Activated T-cell treated with anti-CD3 and anti-CD28 coated beads, Interleukin-2, amount 50 U/mL, for 48 hours (primary cell): ENCODE measurements at regions not wholly inside any gene's neighbourhood (a gene's known extent, or its start where the extent isn't known, plus 50 kb on each side); places are given as distances from the start of the nearest gene placed in this dataset.
"Not testable (repeated sequence)": the region's sequence is repeated elsewhere in the genome, so short reads cannot be mapped to it uniquely, and the experiment has no call there.

Experiments used
- DNase-seq, 2 experiments: peaks; one replicate each; pipeline ENCODE4 v3.0.0-alpha.2; 2020

GRCh38 chr4:159859656-159860148 is 756.8 kb downstream of the RAPGEF2 start:
- no peak for DNase-seq

GRCh38 chr4:159860945-159861344 is 758.1 kb downstream of the RAPGEF2 start:
- DNase-seq: no peak

GRCh38 chr4:159864337-159864736 is 761.5 kb downstream of the RAPGEF2 start:
- no peak for DNase-seq

DNA sequence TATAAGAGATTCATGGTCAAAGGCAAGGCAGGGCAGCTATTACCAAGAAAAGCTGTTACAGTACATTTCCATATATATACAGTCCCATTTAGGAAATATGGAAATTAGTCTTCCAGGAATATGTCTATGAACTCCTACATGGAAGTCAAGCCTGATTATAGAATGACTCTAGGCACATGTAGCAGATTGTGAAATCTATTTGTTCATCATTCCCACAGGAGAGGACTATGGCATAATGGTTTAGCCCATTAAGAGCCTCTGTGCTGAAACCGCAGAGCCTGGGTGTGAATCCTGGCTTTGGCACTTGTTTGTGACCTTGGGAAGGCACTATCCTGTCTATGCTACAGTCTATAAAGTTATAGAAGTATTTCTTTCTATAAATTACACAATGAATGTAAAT is 764.8 kb downstream of the RAPGEF2 start:
- no peak for DNase-seq

GRCh38 chr4:159868936-159869335 is 766.1 kb downstream of the RAPGEF2 start:
- DNase-seq: not testable (repeated sequence)

DNA sequence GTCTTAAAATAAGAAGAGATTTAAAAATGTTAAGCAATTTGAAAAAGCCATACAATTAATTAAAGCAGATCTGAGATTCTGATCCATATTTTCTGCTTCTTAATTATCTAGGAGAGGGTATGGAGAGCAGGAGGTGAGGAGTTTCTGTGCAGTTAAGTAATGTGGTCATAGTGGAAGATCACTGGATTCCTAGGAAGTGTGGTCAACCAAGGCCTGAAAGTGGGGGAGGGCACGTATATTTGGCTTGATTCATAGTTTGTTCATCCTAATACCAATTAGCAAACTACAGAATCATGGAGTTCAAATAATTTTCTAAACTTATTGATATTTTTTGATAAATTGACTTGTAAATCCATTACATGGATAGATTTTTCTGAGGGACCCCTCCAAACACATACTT is 768.3 kb downstream of the RAPGEF2 start:
- no peak for DNase-seq

GRCh38 chr4:159881158-159881557 is 778.3 kb downstream of the RAPGEF2 start:
- DNase-seq: no peak

- DNase-seq: no peak
These were observed 782.1 kb downstream of the RAPGEF2 start for GRCh38 chr4:159884989-159885388.

DNA sequence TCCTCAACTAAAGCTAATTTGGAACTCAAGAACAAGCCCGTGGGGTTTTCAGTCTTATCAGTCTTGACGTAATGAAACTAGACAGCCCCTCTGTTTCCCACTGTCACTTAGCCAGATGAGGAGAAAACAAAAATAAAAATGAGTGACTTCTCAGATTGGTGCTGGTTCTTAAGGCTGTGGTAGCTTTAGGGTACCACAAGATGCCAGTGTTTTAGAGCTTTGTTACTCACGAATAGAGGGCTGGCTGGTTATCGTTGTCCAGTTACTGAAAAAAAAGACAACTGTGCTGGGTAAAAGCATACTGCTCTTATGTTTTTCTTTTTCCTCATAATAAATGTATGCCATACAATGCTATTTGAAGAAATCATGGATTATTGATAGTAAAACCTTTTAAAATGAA is 796.7 kb downstream of the RAPGEF2 start:
- DNase-seq: no peak

DNA sequence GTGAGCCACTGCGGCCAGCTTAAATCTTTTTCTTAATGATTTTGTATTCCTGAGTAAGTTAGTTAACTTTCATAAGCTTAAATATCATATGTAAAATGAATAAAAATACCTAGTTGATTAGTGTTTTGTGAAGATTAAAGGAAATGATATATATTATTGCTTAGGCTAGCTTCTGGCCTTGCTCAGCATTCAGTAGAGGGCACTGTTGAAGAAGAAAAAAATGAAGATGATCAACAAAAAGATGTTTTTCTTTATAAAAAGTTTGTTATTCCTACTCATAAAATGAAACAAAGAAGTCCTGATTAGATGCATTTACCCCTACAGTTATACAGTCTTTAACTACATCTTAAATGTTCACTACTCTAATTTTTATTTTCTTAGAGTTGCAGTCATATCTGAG is 797.7 kb downstream of the RAPGEF2 start:
- no peak for DNase-seq

DNA sequence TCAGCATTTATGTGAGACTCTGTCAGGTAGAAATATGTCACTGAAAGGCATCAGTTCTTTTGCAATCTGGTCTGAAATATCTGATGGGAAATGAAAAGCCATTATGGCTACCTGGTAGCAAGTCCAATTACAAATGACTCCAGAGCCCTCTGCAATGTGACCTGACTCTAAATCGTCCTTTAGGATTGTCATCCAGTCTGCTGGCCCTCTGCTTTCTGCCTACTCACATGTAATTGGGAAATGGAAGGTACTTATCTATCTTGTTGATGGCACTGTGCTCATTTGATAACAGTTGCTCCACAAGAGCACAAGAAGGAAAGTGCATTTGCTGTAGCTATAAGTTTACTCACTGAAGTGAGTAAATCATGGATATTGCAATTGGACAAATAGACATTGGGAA is 799.8 kb downstream of the RAPGEF2 start:
- DNase-seq: no peak

DNA sequence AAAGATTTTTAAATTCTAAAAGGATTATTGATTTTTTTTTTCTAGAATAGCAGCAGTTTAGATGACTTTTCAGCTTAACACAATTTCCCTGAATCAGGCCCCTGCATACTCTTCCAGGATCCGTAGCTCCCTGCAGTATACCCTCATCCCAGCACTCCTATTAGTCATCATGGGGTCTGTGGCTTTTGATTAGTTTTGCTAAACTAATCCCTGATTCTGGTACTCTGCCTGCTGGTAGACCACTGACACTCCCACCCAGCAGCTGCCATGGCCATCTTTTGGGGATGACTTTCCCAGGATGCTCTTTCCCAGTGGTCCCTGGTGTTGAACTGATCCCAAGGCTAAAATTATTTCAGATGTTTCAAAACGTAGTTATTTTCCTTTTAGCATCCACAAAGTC is 802.0 kb downstream of the RAPGEF2 start:
- no peak for DNase-seq

- DNase-seq: no peak
These were observed 803.2 kb downstream of the RAPGEF2 start for GRCh38 chr4:159906051-159906450.

GRCh38 chr4:159906517-159906916 is 803.6 kb downstream of the RAPGEF2 start:
- no peak for DNase-seq

DNA sequence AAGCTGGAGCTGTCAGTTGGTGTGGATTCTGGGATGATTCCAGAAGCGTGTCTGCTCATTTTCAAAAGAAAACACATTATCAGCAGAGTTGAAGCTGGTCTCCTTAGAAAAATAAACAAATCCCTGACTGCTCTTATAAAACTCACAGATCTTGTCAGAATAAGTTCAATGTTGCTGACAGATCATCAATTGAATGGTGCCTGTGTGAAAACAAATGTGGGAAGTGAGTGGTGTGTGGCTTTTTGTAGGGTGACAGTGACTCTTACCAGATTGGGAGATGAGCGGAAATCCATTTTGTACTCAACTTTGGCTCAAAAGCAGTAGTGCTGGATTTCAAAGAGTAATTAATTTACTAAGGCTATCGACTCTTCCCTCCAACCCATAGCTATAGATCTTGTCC is 807.8 kb downstream of the RAPGEF2 start:
- no peak for DNase-seq

- DNase-seq: no peak
These were observed 819.2 kb downstream of the RAPGEF2 start for GRCh38 chr4:159922119-159922518.

DNA sequence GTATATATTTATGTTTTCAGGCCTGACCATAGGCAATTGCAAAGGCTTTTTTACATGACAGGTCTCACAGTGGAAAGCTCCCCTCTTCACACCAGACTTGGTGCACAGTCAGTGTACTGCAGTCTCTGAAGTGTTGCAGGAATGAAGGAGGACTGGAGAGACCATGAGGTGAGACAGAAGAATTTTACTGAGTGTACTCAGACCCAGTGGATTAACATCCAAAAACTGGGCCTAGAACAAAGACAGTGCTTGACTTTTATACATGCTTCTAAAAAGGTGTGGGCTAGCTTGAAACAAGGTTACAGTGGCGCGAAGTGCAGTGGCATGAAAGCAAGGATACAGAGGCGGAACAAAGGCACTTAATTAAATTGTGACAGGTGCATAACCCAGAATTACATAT is 822.9 kb downstream of the RAPGEF2 start:
- no peak for DNase-seq

DNA sequence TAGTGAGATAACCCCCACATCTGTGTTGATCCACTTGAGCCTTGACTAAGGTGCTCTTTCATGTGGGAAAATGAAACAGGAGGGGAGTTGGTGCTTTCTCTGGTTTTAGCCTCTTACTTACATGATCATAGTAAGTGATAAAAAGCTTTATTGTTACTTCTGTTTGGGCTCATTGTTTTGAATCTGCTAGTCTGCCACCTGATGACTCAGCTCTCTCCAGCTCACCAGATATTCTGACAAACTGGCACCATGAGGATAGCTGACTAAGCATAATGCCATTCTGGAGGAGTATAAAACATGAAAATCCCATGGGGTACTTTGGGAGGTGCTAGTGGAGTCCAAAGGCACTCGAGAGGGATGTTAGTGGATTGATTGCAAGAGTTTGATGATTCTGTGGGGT is 824.0 kb downstream of the RAPGEF2 start:
- no peak for DNase-seq

GRCh38 chr4:159927781-159928180 is 824.9 kb downstream of the RAPGEF2 start:
- DNase-seq: no peak

DNA sequence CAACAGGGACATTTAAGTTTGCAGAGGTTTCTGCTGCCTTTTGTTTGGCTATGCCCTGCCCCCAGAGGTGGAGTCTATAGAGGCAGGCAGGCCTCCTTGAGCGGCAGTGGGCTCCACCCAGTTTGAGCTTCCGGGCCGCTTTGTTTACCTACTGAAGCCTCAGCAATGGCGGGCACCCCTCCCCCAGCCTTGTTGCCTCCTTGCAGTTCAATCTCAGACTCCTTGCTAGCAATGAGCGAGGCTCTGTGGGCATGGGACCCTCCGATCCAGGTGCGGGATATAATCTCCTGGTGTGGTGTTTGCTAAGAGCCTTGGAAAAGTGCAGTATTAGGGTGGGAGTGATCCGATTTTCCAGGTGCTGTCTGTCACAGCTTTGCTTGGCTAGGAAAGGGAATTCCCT is 831.7 kb downstream of the RAPGEF2 start:
- not testable (repeated sequence) for DNase-seq

DNA sequence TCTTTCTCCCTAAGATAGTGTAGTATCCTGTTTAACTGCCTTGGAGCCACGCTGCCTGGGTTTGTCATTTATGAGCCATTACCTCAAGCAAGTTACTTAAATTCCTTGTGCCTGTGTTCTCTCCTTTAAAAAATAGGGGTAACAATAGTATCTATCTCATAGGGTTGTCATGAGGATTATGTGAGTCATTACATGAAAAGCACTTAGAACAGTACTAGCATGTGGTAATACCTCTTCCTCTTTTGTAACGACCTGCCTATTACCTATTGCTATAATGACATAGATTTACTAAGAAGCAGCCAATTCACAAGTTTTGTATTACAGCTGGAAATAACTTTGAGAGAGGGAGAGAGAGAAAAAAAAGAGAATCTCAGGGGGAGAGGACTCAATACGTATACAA is 834.7 kb downstream of the RAPGEF2 start:
- DNase-seq: no peak

GRCh38 chr4:159939681-159940080 is 836.8 kb downstream of the RAPGEF2 start:
- not testable (repeated sequence) for DNase-seq

DNA sequence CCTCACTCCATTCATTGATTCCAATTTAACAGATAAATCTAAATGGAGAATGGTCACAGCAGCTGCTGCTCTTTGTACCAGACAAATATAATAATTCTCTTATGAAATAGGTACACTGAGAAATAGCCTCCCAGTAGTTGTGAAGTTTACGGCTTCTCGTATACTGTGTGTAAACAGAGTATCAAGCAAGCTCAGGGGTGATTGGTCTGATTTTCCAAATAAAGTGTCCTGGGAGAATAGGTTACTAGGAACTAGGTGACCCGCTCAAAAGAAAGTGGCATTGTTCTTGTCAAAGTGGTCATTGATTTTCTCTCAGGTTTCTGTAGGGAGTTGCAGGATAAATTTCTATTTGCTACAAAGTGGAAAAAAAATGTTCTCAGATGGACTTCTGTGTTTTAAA is 838.2 kb downstream of the RAPGEF2 start:
- DNase-seq: no peak

GRCh38 chr4:159944477-159944876 is 841.6 kb downstream of the RAPGEF2 start:
- no peak for DNase-seq

DNA sequence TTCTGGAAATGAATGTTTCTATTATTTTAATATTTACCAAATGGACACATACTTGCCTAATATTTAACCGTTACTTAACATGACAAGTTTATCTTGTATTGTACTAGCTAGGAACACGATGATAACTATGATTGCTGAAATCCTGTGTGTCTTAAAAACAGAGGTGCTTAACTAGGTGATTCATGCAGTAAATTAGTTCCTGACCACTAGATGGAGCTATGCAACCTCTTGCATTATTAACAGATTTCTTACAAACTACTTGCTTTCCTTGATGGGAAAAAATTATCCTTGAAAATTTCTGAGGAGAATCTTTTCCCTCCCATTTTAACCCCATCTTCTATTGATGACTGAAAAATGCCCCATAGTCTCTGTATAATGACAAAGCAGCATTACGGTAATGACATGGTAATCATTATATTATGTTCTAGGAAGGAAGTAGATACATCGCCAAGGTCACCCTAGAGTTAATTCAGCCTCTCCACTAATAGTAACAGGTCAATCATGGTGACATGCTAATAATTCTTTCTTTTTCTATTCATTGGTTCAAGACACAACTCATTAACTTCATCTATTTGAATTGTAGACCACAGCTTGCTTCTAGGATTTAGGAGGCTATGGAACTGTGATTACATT is 844.2 kb downstream of the RAPGEF2 start:
- DNase-seq: no peak
